Activated CD4-positive, alpha-beta T cell treated with anti-CD3 and anti-CD28 coated beads for 36 hours (primary cell): ENCODE measurements at regions not wholly inside any gene's neighbourhood (a gene's known extent, or its start where the extent isn't known, plus 50 kb on each side); places are given as distances from the start of the nearest gene placed in this dataset.

Experiments
- ATAC-seq: fragments of 200-7000 bp; cut with Tn5 transposase; one replicate; pipeline ENCODE4 v1.10.0; 2021; ENCODE audit warnings: mild to moderate bottlenecking, moderate library complexity
- CTCF ChIA-PET: fragments of 350-600 bp; sonication (Branson Sonifier 250); formaldehyde crosslinking; loops from one replicate; lab custom pipeline; 2021; ENCODE audit warnings: antibody characterized with exemption; lab: Charles Lee
- POLR2A ChIA-PET: fragments of 350-600 bp; sonication (Branson Sonifier 250); formaldehyde crosslinking; loops from one replicate; lab custom pipeline; 2021; ENCODE audit warnings: antibody characterized with exemption, inconsistent platforms; lab: Charles Lee
- DNase-seq: peaks from one replicate; pipeline ENCODE4 v3.0.0-alpha.2; 2020
- H3K27ac Mint-ChIP-seq: one replicate; pipeline ENCODE4 v1.8.0; 2021; ENCODE audit warnings: mixed read lengths
- H3K27me3 Mint-ChIP-seq: one replicate; pipeline ENCODE4 v1.8.0; 2021; ENCODE audit warnings: mixed read lengths
- H3K36me3 Mint-ChIP-seq: one replicate; pipeline ENCODE4 v1.8.0; 2021; ENCODE audit warnings: low read depth, mixed read lengths
- H3K4me1 Mint-ChIP-seq: one replicate; pipeline ENCODE4 v1.8.0; 2021; ENCODE audit warnings: mixed read lengths
- H3K4me3 Mint-ChIP-seq: one replicate; pipeline ENCODE4 v1.8.0; 2021; ENCODE audit warnings: mild to moderate bottlenecking, moderate library complexity, mixed read lengths
- H3K9me3 Mint-ChIP-seq: one replicate; pipeline ENCODE4 v1.8.0; 2021; ENCODE audit warnings: low read depth, mixed read lengths
- intact Hi-C, 2 experiments: fragments of 100-400 bp; cut with DNase I in 1 of 2; cut with micrococcal nuclease in 1 of 2; formaldehyde crosslinking; loops; one replicate each; pipeline versions ENCODE4 v1.14.2 to v1.15.1; 2022 to 2024; cut with DNase I, micrococcal nuclease

DNA sequence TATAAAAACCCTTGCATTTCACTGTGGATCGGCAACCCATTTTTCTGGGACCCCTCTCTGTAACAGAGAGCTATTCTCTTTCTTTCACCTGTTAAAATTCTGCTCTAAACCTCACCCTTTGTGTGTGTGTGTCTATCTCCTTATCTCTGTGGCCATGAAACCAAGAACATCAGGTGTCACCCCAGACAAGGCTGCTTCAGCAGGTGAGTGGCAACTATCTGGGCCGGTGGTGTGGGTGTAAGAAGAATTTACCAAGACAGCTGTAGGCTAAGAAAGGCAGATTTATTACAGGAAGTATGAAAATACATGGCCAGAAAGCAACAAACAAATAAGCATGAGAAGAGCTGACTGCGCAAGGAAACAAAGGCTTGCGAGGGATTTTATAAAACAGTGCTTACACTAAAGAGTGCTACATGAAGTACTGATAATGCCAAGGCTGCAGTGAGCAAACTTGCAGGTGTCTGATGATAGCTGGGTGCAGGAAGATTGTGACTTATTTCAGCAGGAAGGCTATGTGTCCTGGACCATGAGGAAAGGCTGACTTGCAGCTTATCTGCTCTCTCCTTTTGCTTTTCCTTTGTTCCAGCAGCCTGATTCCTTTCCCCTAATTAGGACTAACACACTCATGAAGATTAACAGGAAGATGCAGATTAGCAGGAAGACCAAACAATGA, 421.1 kb downstream of the PTH2R start:
- H3K9me3 Mint-ChIP-seq = peaks cover 9% of the 10 kb centered on the region
- no peak overlapping the region for H3K27ac Mint-ChIP-seq
- H3K27me3 Mint-ChIP-seq = no peaks in the 10 kb centered on the region
- DNase-seq = no peak
- intact Hi-C loops = no loop called here
- H3K4me1 Mint-ChIP-seq = no peaks in the 10 kb centered on the region
- H3K4me3 Mint-ChIP-seq = no peak overlapping the region
- POLR2A ChIA-PET = no interaction called here
- H3K36me3 Mint-ChIP-seq = no peaks in the 10 kb centered on the region
- CTCF ChIA-PET = no interaction called here
- no peak for ATAC-seq

GRCh38 chr2:208830203-208830602, 423.6 kb downstream of the PTH2R start:
- DNase-seq = no peak
- intact Hi-C loops = no loop called here
- Mint-ChIP-seq H3K27me3 (no peaks in the 10 kb centered on the region), H3K27ac (no peak overlapping the region), H3K36me3 (no peaks in the 10 kb centered on the region), H3K4me1 (no peaks in the 10 kb centered on the region), H3K4me3 (no peak overlapping the region), H3K9me3 (peaks cover 9% of the 10 kb centered on the region)
- no peak for ATAC-seq
- POLR2A ChIA-PET = no interaction called here
- CTCF ChIA-PET = no interaction called here

DNA sequence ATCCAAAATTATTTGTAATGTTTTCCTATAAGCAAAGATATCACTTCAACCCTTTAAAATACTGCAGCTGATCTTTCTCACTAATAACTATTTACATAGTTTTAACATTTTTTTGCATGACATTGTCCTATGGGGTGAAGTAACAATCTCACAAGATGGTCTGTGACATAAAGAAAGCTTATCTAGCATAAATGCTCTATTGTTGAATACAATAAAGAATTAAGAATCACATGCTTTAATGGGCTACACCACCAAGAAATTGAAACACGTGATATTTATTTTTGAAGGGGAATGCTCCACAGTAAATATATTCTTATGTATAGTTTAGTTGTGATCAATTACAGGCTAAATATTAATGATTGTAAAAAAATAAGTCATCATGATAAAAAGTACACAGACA, 441.1 kb downstream of the PTH2R start:
- Mint-ChIP-seq H3K9me3 (peaks cover 9% of the 10 kb centered on the region), H3K27me3 (no peaks in the 10 kb centered on the region)
- ATAC-seq = no peak

DNA sequence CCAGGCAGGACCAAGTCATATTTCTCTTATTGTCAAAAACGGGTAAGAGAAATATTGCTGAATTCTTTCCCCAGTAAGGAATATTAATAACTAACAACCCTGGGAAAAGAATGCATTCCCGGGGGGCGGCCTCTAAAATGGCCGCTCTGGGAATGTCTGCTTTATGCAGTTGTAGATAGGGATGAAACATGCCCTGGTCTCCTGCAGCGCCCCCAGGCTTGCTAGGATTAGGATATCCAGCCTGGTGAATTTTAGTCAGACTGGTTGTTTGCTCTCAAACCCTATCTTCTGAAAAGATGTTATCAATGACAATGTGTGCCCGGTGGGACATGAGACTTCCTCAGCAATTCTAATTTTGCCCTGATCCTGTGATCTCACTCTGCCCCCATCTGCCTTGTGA, 448.1 kb downstream of the PTH2R start:
- H3K27ac Mint-ChIP-seq = no peak overlapping the region
- peaks cover 28% of the 10 kb centered on the region for H3K9me3 Mint-ChIP-seq
- intact Hi-C loops = no loop called here
- no peaks in the 10 kb centered on the region for H3K36me3 Mint-ChIP-seq
- no peak for DNase-seq
- no peak overlapping the region for H3K4me3 Mint-ChIP-seq
- POLR2A ChIA-PET = no interaction called here
- H3K27me3 Mint-ChIP-seq = no peaks in the 10 kb centered on the region
- no peaks in the 10 kb centered on the region for H3K4me1 Mint-ChIP-seq
- no peak for ATAC-seq
- CTCF ChIA-PET = interaction anchor here (0.6 kb wide), 1 partner anchor 260 kb away, joined by 3 read pairs; no protein-coding TSS in a partner anchor

More for the DNA sequence above, 441.1 kb downstream of the PTH2R start:
- intact Hi-C loops = no loop called here
- CTCF ChIA-PET = no interaction called here
- POLR2A ChIA-PET = no interaction called here
- Mint-ChIP-seq H3K4me3 (no peak overlapping the region), H3K27ac (no peak overlapping the region), H3K4me1 (no peaks in the 10 kb centered on the region), H3K36me3 (no peaks in the 10 kb centered on the region)
- DNase-seq = no peak

GRCh38 chr2:208867374-208867773, 460.8 kb downstream of the PTH2R start:
- Mint-ChIP-seq H3K36me3 (no peaks in the 10 kb centered on the region), H3K4me1 (no peaks in the 10 kb centered on the region), H3K9me3 (peaks cover 2% of the 10 kb centered on the region), H3K4me3 (no peak overlapping the region), H3K27me3 (no peaks in the 10 kb centered on the region), H3K27ac (no peak overlapping the region)
- intact Hi-C loops = no loop called here
- ChIA-PET POLR2A (no interaction called here), CTCF (no interaction called here)
- ATAC-seq = no peak
- no peak for DNase-seq

DNA sequence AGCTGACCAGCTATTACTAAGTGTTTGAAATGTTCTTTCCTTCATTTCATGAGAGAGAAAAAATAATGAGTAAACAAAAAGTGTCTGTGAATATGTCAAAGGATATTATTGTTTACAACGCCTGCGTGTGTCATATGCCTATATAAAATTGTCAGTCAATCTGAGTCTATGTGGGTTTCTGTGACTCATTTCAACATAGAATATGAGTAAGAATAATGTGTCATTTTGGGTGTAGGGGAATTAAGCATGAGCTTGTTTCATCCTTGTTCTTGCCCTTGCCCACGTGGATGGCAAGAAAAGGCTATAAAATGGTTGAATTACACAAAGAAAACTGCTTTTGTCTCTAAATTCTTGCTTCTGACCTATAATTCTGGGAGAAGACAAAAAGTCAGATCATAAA, 466.0 kb downstream of the PTH2R start:
- Mint-ChIP-seq H3K36me3 (no peaks in the 10 kb centered on the region), H3K4me1 (no peaks in the 10 kb centered on the region), H3K27ac (no peak overlapping the region), H3K9me3 (peaks cover 2% of the 10 kb centered on the region), H3K4me3 (no peak overlapping the region), H3K27me3 (no peaks in the 10 kb centered on the region)
- ChIA-PET POLR2A (no interaction called here), CTCF (no interaction called here)
- DNase-seq (no peak), ATAC-seq (peak; percentile 36)
- intact Hi-C loops = no loop called here

GRCh38 chr2:208879666-208880065, 473.1 kb downstream of the PTH2R start:
- CTCF ChIA-PET = interaction anchor here (0.6 kb wide), 1 partner anchor 614 kb away, joined by 3 read pairs; no protein-coding TSS in a partner anchor
- Mint-ChIP-seq H3K27me3 (no peaks in the 10 kb centered on the region), H3K27ac (no peak overlapping the region), H3K4me1 (no peaks in the 10 kb centered on the region), H3K4me3 (no peak overlapping the region), H3K9me3 (no peaks in the 10 kb centered on the region), H3K36me3 (no peaks in the 10 kb centered on the region)
- DNase-seq = no peak
- POLR2A ChIA-PET = no interaction called here
- no peak for ATAC-seq
- intact Hi-C loops = no loop called here

GRCh38 chr2:208880171-208880570, 473.6 kb downstream of the PTH2R start:
- CTCF ChIA-PET = no interaction called here
- POLR2A ChIA-PET = no interaction called here
- DNase-seq (no peak), ATAC-seq (no peak)
- H3K4me3 Mint-ChIP-seq = no peak overlapping the region
- H3K36me3 Mint-ChIP-seq = no peaks in the 10 kb centered on the region
- no peaks in the 10 kb centered on the region for H3K27me3 Mint-ChIP-seq
- intact Hi-C loops = no loop called here
- no peaks in the 10 kb centered on the region for H3K4me1 Mint-ChIP-seq
- H3K27ac Mint-ChIP-seq = no peak overlapping the region
- H3K9me3 Mint-ChIP-seq = no peaks in the 10 kb centered on the region

DNA sequence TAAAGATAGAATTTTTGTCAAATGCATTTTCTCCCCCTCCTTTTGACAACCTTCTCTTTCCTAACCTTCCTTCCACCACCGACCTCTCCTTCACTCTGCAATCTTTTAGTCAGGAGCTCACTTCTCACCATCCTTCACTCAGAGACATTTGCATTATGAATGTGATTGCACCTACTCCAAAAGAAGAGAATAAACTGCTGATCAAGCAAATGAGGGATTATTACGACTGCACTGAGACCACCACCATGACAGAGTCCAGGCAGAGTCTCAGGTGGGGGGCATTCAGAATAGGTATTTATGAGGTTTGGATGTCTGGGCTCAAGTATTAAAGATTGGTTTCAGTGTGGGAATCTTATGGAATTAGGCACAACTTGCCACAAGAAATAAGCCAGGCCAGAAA, 483.9 kb downstream of the PTH2R start:
- H3K4me1 Mint-ChIP-seq = no peaks in the 10 kb centered on the region
- no peaks in the 10 kb centered on the region for H3K27me3 Mint-ChIP-seq
- intact Hi-C loops = no loop called here
- no peak overlapping the region for H3K27ac Mint-ChIP-seq
- H3K36me3 Mint-ChIP-seq = no peaks in the 10 kb centered on the region
- ChIA-PET POLR2A (no interaction called here), CTCF (no interaction called here)
- no peak overlapping the region for H3K4me3 Mint-ChIP-seq
- H3K9me3 Mint-ChIP-seq = no peaks in the 10 kb centered on the region
- ATAC-seq = no peak
- no peak for DNase-seq

GRCh38 chr2:208892203-208892602, 485.6 kb downstream of the PTH2R start:
- no peak overlapping the region for H3K4me3 Mint-ChIP-seq
- H3K36me3 Mint-ChIP-seq = no peaks in the 10 kb centered on the region
- H3K9me3 Mint-ChIP-seq = no peaks in the 10 kb centered on the region
- POLR2A ChIA-PET = no interaction called here
- H3K27me3 Mint-ChIP-seq = no peaks in the 10 kb centered on the region
- ATAC-seq (no peak), DNase-seq (no peak)
- H3K4me1 Mint-ChIP-seq = no peaks in the 10 kb centered on the region
- CTCF ChIA-PET = no interaction called here
- intact Hi-C loops = no loop called here
- H3K27ac Mint-ChIP-seq = no peak overlapping the region

GRCh38 chr2:208906330-208906729, 499.7 kb downstream of the PTH2R start:
- no peaks in the 10 kb centered on the region for H3K36me3 Mint-ChIP-seq
- DNase-seq = no peak
- H3K9me3 Mint-ChIP-seq = peaks cover 3% of the 10 kb centered on the region
- CTCF ChIA-PET = no interaction called here
- ATAC-seq = no peak
- H3K27me3 Mint-ChIP-seq = no peaks in the 10 kb centered on the region
- POLR2A ChIA-PET = no interaction called here
- H3K27ac Mint-ChIP-seq = no peak overlapping the region
- H3K4me1 Mint-ChIP-seq = no peaks in the 10 kb centered on the region
- intact Hi-C loops = no loop called here
- H3K4me3 Mint-ChIP-seq = no peak overlapping the region

- ChIA-PET CTCF (no interaction called here), POLR2A (no interaction called here)
- no peak for ATAC-seq
- Mint-ChIP-seq H3K27me3 (no peaks in the 10 kb centered on the region), H3K4me3 (no peak overlapping the region), H3K27ac (no peak overlapping the region), H3K9me3 (peaks cover 3% of the 10 kb centered on the region), H3K4me1 (no peaks in the 10 kb centered on the region), H3K36me3 (no peaks in the 10 kb centered on the region)
- intact Hi-C loops = no loop called here
- no peak for DNase-seq
These were observed 508.4 kb upstream of the MAP2 start for GRCh38 chr2:208915401-208915800.
